ENCODE measurements at regions not wholly inside any gene's neighbourhood (a gene's known extent, or its start where the extent isn't known, plus 50 kb on each side); places are given as distances from the start of the nearest gene placed in this dataset.
A peak's percentile ranks its signal among the peaks of the same experiment; 100 is the strongest.

- TF ChIP-seq CTCF (conservative IDR thresholded peaks at IDR 0.05; ENCODE audit: low read length): no peak
- no peak overlapping the region for H3K4me3 ChIP-seq (ENCODE audit: low read length)
- DNase-seq (ENCODE audit: low read depth): no peak
These were observed 235.1 kb downstream of the EPHA4 start for GRCh38 chr2:221336967-221337366.

DNA sequence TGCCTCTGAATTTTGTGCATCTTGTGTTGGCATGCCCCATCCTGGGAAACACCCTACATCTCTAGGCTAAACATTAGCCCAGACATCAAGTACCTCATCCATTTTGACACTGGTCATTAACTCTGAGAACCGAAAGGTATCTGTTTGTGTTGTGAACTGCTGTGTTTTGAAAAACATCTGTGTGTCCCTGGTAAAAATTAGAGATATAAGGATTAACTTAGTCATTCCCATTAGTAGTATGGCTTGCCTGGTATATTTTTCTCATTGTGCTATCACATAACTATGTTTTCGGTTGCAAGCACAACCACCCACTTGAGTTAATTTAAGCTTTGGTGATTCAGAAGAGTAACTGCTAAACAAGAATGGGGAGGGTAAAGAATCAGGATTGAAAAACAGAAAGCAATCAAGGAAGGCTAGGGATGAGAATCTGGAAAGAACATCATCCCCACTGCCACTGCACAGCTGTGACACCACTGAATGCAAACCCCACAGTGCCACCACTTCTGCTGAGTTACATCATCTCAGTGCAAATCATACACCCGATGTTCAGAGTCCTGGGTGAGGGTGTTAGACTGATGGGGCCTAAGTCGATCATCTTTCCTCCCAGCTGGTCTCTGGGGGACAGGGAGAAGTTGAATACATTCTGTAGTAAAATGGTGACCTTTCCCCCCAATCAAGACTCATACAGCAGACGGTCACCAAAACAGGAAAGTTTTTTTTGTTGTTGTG lies 234.0 kb downstream of the EPHA4 start:
- no peak overlapping the region for H3K4me3 ChIP-seq (ENCODE audit: low read length)
- no peak for TF ChIP-seq CTCF (conservative IDR thresholded peaks at IDR 0.05; ENCODE audit: low read length)
- no peak for DNase-seq (ENCODE audit: low read depth)

DNA sequence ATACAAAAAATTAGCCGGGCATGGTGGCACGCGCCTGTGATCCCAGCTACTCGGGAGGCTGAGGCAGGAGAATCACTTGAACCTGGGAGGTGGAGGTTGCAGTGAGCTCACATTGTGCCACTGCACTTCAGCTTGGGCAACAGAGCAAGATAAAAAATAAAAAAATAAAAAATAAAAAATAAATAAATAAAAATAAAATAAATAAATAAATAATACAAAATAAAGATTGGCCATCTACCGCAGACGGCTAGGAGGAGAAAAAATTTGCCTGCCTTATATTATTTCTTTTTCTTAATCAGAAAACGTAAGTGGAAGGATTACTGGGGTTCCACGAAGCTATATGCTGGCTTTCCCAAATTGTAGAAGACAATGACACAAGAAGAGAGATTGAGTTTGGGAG lies 229.7 kb downstream of the EPHA4 start:
- no peak for TF ChIP-seq CTCF (conservative IDR thresholded peaks at IDR 0.05; ENCODE audit: low read length)
- DNase-seq (ENCODE audit: low read depth): no peak
- no peak overlapping the region for H3K4me3 ChIP-seq (ENCODE audit: low read length)

- DNase-seq (ENCODE audit: low read depth): no peak
- no peak for TF ChIP-seq CTCF (conservative IDR thresholded peaks at IDR 0.05; ENCODE audit: low read length)
- no peak overlapping the region for H3K4me3 ChIP-seq (ENCODE audit: low read length)
These were observed 228.6 kb downstream of the EPHA4 start for GRCh38 chr2:221343524-221343923.

- no peak for DNase-seq (ENCODE audit: low read depth)
- H3K4me3 ChIP-seq (ENCODE audit: low read length): no peak overlapping the region
- no peak for TF ChIP-seq CTCF (conservative IDR thresholded peaks at IDR 0.05; ENCODE audit: low read length)
These were observed 226.6 kb downstream of the EPHA4 start for GRCh38 chr2:221345516-221345915.

GRCh38 chr2:221346411-221346810 lies 225.7 kb downstream of the EPHA4 start:
- DNase-seq (ENCODE audit: low read depth): peak; percentile 8
- no peak overlapping the region for H3K4me3 ChIP-seq (ENCODE audit: low read length)
- no peak for TF ChIP-seq CTCF (conservative IDR thresholded peaks at IDR 0.05; ENCODE audit: low read length)

DNA sequence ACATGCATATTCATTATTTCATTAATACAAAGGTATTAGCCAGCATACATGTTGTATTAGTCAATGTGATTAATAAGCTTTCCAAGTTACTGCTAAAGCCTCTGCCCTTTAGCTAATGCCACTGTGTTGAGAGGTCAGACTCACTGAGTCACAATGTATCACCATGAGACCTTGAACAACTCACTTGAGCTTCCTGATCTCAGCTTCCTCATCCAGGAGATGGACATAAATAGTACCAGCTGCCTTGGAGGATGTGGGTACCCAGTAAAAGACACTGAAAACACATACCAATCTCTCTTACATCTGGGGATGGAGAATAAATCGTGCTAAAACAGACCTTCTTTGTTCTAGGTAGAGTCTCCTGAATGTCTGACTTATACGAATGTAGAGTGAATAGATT lies 224.6 kb downstream of the EPHA4 start:
- TF ChIP-seq CTCF (conservative IDR thresholded peaks at IDR 0.05; ENCODE audit: low read length): no peak
- DNase-seq (ENCODE audit: low read depth): peak; percentile 13
- no peak overlapping the region for H3K4me3 ChIP-seq (ENCODE audit: low read length)

Measured in AG10803 (cell line).